ENCODE measurements at regions not wholly inside any gene's neighbourhood (a gene's known extent, or its start where the extent isn't known, plus 50 kb on each side); places are given as distances from the start of the nearest gene placed in this dataset.

DNA sequence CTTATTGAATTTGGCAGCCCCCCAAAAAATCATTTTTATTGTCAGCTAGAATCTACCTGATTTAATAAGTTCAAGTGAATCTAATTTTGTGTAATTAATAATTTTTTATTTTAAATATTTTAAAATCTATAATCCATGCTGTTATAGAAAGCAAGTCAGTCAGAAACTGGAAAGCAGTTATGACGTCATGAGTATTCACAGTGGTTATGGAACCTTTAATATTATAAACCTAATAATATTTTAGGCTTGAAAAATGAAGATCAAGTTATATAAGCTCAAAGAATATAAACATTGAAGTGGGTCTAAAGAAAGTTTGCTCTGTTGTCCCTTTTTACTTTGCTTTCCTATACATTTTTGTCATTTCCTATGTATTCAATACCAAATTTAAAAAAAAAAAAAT is 1075.1 kb upstream of the EPHA7 start:
- Histone ChIP-seq H3K4me1 (no peaks in the 10 kb centered on the region), H3K36me3 (no peaks in the 10 kb centered on the region), H3K27me3 (no peaks in the 10 kb centered on the region), H3K4me3 (no peak overlapping the region), H3K9me3 (no peaks in the 10 kb centered on the region), H3K27ac (no peak overlapping the region), H3K9ac (ENCODE audit: low read depth in 2 of 2, low read length in 2 of 2) (no peak overlapping the region)
- TF ChIP-seq, protein P1, sequence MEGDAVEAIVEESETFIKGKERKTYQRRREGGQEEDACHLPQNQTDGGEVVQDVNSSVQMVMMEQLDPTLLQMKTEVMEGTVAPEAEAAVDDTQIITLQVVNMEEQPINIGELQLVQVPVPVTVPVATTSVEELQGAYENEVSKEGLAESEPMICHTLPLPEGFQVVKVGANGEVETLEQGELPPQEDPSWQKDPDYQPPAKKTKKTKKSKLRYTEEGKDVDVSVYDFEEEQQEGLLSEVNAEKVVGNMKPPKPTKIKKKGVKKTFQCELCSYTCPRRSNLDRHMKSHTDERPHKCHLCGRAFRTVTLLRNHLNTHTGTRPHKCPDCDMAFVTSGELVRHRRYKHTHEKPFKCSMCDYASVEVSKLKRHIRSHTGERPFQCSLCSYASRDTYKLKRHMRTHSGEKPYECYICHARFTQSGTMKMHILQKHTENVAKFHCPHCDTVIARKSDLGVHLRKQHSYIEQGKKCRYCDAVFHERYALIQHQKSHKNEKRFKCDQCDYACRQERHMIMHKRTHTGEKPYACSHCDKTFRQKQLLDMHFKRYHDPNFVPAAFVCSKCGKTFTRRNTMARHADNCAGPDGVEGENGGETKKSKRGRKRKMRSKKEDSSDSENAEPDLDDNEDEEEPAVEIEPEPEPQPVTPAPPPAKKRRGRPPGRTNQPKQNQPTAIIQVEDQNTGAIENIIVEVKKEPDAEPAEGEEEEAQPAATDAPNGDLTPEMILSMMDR (IDR thresholded peaks at IDR 0.05): no peak
- intact Hi-C loops (cut with DNase I): no loop called here
- DNase-seq: no peak

DNA sequence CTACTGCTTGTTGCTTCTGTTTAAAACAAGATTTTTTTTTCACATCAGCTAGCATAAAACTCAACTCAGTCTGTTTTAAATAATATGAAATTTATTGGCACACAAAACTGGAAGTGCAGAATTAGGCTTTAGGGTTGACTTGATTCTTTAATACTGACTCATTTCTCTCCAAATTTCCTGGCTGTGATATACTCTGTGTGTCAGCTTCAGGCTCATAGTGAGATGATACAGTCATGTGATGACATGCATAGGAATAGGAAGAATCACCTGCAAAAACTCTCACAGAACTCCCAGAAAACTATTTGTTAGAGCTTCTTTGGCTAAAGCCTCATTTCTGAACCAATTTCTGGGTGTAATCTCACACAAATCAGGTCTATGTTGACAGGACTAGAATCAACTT is 1068.0 kb upstream of the EPHA7 start:
- Histone ChIP-seq H3K36me3 (no peaks in the 10 kb centered on the region), H3K27ac (no peak overlapping the region), H3K4me3 (no peak overlapping the region), H3K9me3 (no peaks in the 10 kb centered on the region), H3K27me3 (no peaks in the 10 kb centered on the region), H3K9ac (ENCODE audit: low read depth in 2 of 2, low read length in 2 of 2) (no peak overlapping the region), H3K4me1 (no peaks in the 10 kb centered on the region)
- intact Hi-C loops (cut with DNase I): no loop called here
- TF ChIP-seq, protein P1 (IDR thresholded peaks at IDR 0.05): no peak
- DNase-seq: no peak

- Histone ChIP-seq H3K4me3 (no peak overlapping the region), H3K9me3 (no peaks in the 10 kb centered on the region), H3K27me3 (no peaks in the 10 kb centered on the region), H3K9ac (ENCODE audit: low read depth in 2 of 2, low read length in 2 of 2) (no peak overlapping the region), H3K4me1 (no peaks in the 10 kb centered on the region), H3K27ac (no peak overlapping the region), H3K36me3 (no peaks in the 10 kb centered on the region)
- no peak for DNase-seq
- intact Hi-C loops (cut with DNase I): no loop called here
- TF ChIP-seq, protein P1 (IDR thresholded peaks at IDR 0.05): no peak
These were observed 1059.0 kb upstream of the EPHA7 start for GRCh38 chr6:94478133-94479005.

GRCh38 chr6:94468830-94469229 is 1049.5 kb upstream of the EPHA7 start:
- TF ChIP-seq, protein P1 (IDR thresholded peaks at IDR 0.05): no peak
- no peaks in the 10 kb centered on the region for H3K9me3 ChIP-seq
- H3K4me3 ChIP-seq: no peak overlapping the region
- no peak overlapping the region for H3K9ac ChIP-seq (ENCODE audit: low read depth in 2 of 2, low read length in 2 of 2)
- no peak for DNase-seq
- no peaks in the 10 kb centered on the region for H3K4me1 ChIP-seq
- intact Hi-C loops (cut with DNase I): no loop called here
- H3K27me3 ChIP-seq: no peaks in the 10 kb centered on the region
- no peaks in the 10 kb centered on the region for H3K36me3 ChIP-seq
- H3K27ac ChIP-seq: no peak overlapping the region

DNA sequence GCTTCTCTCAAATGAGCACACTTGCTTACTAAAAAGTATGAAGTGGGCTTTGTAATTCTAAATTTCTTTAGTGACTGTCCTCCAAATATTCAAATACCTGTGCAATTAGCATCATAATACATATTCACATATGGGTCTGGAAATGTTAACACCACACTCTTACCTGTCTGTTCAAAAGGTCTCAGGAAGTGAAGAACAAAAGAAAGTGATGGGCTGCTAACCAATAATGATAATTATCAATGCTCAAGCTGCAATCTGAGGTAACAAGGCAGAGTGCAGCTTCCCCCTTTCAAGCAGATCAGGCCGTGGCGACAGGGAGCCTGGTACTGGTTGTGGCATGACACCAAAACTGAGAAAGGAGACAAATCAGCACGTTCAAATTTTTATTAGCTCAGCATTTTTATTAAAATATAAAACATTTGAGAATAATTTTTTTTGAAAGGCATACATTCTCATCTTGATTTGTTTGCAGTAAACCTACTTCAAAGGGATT is 1044.7 kb upstream of the EPHA7 start:
- Histone ChIP-seq H3K9me3 (no peaks in the 10 kb centered on the region), H3K4me3 (no peak overlapping the region), H3K36me3 (no peaks in the 10 kb centered on the region), H3K27ac (no peak overlapping the region), H3K27me3 (no peaks in the 10 kb centered on the region), H3K4me1 (no peaks in the 10 kb centered on the region), H3K9ac (ENCODE audit: low read depth in 2 of 2, low read length in 2 of 2) (no peak overlapping the region)
- TF ChIP-seq, protein P1 (IDR thresholded peaks at IDR 0.05): no peak
- no peak for DNase-seq
- intact Hi-C loops (cut with DNase I): no loop called here
